GM12892 (cell line): ENCODE measurements at regions not wholly inside any gene's neighbourhood (a gene's known extent, or its start where the extent isn't known, plus 50 kb on each side); places are given as distances from the start of the nearest gene placed in this dataset.

Experiments used
- POLR2A ChIP-seq: IDR thresholded peaks from 2 replicates; pipeline ENCODE4 v1.6.1; 2011; ENCODE audit warnings: low read depth, low read length, control low read depth
- POLR2AphosphoS5 ChIP-seq: IDR thresholded peaks from 2 replicates; pipeline ENCODE4 v1.6.1; 2011; ENCODE audit warnings: low read depth, low read length, control low read depth

GRCh38 chr4:54543088-54543795 is 114.5 kb upstream of the KIT start:
- TF ChIP-seq POLR2A (no peak), POLR2AphosphoS5 (no peak)
